Activated T-helper 1 cell treated with Interleukin-2 at 50 U/mL for 16 hours (primary cell): ENCODE measurements at regions not wholly inside any gene's neighbourhood (a gene's known extent, or its start where the extent isn't known, plus 50 kb on each side); places are given as distances from the start of the nearest gene placed in this dataset.

Experiments used
- DNase-seq: peaks from one replicate; pipeline ENCODE4 v3.0.0-alpha.2; 2020; ENCODE audit warnings: low read depth

DNA sequence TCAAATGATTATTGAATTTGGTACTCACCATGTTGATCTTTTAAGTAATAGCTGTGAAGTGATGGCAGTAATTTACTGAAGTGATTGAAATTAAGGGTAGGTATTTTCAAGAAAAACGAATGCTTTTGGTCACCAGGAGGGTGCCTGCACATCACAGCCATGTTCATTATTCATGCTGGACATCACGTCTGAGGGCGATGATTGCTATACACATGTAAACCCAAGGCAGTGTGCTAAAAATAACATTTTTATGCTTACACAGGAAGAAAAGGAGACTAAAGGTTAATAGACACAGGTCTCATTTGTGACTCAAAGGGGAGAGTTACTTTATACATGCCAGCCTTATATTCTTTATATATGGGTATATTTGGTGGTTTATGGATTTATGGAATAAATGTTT, 1146.0 kb downstream of the NLGN4X start:
- no peak for DNase-seq

DNA sequence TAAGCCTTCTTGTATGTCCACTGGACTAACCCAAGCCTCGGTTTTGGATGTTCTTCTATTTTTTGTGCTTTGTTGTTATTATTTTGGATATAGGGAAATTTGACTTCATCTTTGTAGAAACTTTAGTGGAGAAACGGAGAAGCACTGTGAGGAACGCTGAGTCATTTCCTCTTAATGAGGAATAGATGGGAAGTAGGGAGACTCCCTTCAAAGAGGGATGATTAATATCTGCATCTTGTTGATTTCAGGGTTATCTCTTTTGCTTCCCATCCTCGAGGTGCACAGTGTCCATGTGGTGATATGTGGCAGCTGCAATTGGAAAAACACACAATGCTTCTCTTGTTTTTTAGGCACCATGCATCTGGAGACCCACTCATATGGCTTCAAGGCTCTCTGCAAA, 1147.9 kb downstream of the NLGN4X start:
- DNase-seq: no peak

DNA sequence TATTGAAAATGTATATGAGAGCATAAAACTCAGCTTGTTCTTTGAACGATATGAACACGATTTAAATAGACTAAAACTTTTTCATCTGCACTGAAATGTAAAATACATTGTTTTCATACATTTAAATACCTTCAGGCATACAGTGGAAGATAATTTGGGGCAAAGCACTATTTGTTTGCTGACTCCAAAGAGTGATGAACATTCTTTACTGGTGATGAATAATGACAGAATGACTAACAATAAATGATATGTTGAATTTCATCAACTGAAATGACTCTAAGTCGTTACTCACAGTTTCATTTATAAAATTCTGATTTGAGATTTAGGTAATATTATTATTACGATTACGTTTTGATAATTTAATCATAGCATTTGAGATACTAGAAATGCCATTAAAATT, 1160.1 kb downstream of the NLGN4X start:
- no peak for DNase-seq

DNA sequence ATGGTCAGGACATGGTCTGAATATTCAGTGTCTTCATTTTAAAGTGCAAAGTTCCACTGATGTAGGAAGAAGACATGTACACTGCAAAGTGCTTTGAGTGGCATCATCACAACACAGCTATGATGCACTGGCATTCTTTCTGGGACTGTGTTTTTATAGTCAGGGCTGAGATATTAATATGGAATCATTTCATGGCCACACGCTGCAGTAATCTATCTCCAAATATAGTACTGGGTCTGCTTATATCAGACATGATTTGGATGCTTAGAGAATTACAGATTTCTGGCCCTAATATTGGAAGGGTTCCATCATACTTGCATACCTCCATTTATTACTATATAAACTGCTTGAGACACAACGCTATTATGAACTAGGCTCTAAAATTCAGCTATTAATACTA, 1170.9 kb downstream of the NLGN4X start:
- DNase-seq: no peak

DNA sequence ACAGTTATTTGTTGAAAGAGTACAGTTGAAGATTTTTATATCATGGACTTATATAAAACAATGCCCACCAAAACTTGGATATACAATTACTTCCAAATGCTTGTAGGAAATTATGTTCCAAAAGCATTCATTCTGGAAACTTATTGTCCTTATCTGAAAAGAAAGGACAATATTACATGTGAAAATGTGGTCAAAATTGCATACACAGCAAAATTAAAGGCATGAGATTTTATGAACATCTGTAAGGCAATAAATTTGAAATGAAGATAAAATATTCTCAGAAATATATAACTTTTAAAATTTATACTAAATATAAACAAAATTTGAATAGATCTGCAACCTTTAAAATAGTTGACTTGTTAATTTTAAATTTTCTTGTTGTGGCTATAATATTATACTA, 1173.8 kb downstream of the NLGN4X start:
- DNase-seq: no peak

DNA sequence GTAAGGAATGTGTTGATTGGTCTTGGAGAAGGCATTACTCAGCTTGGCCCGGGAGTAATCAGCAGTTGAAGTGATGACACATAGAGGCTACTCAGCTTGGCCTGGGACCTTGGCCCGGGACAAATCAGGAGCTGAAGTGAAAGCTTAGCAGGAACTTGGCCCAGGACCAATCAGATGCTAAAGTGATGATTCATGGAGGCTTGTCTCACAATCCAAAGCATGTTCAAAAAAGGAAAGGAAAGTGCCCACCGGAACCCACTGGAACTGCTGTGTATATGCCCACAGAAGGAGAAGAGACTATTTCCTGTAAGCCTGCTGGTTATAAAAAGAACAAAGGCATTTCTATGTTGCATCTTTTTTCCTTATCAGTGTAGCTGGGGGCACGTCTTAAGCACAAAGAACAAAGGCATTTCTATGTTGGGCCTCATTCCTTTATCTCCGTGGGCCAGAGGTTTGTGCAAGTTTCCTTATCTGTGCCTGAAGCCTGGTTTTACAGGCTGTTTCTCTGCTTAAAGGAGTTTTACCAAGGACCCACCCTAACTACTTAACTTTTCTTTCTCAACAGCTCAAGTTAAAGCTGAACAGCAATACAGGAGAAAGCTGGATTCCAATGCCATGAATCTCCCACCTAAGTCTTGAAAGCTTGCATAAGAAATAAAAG, 1176.7 kb downstream of the NLGN4X start:
- no peak for DNase-seq

DNA sequence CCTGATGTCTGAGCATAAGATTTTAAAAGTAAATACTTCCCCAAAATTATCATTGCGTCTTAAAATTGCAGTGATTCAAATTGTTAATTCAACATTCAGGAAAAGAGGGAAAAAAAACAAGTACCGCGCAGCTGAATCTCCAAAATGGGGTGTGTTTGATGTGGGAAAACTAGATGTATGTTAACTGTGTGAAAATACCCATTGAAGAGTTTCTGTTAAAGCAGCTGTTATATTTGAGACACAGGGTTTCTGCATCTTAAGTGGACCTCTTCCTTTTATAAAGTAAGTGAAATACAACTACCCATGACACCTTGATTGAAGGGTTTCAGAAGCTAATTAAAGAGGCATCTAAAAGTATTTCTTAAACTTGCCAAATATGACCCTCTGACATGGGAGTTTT, 1186.1 kb downstream of the NLGN4X start:
- DNase-seq: no peak

DNA sequence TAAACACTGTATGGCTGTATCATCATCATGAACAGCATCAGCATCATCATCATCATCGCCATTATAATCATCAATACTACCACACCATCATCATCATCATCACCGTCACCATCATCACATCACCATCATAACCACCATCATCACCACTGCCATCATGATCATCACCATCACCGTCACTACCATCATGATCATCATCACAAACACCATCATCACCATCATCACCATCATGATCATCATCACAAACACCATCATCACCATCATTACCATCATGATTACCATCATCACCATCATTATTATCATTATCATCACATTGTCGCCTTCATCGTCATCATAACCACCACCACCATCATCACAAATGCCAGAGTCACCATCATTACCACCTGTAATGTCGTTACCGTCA, 1196.9 kb downstream of the NLGN4X start:
- DNase-seq: no peak

DNA sequence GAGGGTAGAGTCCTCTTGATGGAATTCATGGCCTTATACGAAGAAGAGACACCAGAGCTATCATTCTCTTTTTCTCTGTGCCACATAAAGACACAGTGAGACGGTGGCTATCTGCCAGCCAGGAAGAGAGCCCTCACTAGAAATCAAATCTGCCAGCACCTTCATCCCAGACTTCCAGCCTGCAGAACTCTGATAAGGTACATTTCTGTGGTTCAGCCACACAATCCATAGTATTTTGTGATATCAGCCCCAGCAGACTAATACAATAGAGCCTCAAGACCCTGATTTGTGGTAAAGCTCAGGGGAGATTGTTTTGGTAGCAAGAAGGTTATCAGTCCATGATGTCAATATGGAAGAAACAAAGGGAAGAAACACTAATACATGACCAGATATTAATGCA, 1213.2 kb downstream of the NLGN4X start:
- DNase-seq: no peak

DNA sequence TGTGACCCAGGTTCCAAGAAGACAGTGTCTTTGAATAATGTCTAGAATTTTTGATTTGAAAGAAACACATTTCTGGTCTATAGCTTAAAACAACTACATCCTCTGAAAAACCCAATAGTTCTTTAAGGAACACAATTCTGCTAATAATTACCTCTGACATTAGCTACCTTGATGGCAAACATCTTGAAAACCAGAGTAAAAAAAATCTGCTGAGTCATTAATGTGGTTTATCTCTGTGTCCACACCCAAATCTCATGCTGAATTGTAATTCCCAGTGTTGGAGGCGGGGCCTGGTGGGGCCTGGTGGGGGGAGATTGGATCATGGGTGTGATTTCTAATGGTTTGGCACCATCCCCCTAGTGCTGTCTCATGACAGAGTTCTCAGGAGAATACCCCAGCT, 1233.8 kb downstream of the NLGN4X start:
- no peak for DNase-seq

DNA sequence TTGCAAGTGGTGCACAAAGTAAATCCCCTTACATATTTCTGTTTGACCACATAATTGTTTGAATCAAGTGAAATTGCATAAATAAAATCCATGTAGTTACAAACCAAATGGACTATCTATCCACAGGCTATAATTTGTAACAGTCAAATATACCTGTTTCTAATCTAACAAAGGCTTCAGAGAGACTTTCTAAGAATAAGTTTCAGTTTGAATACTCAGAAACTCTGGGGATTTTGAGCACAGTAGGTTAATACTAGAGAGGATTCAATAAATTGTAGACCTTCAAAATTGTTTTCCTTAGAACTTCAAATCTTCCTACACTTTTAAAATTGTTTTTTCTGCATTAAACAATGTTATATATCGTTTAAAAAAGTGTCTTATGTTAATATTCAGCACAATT, 1250.1 kb downstream of the NLGN4X start:
- DNase-seq: no peak

DNA sequence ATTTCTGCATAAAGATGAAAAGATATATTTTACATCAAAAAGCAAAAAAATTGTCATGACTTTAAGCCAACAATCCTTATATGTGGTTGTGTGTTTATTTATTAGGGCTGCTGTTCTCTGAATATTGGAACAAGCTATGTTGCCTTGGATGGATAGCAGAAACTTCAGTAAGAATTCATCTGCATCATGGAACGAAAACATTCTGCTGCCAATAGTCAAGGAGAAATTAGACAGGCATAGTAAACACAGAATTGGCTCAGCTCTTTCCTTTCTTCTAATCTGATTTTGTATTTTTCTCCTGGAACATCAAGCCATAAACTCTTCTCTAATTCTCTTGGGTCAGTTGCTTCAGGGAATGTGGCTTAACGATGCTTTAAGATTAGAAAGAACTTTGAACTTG, 1257.0 kb downstream of the NLGN4X start:
- no peak for DNase-seq

DNA sequence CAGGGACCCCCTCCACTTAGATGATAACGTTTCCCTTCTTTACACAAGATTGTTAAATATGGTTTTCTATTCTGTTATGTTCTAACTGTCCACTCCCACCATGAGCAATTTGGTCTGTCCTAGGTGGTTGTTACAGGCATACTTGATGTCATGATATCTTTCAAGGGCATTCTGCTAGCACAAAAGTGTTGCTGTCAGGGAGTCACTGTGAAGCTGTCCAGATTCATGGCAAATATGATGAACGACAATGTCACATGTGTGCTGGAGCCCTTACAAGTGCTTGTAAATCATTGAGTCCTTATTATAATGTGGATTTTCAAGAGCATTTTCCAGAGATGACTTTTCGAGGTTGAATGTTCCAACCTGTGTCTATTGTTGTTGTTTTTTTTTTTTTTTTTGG, 1250.7 kb upstream of the PRKX start:
- no peak for DNase-seq

DNA sequence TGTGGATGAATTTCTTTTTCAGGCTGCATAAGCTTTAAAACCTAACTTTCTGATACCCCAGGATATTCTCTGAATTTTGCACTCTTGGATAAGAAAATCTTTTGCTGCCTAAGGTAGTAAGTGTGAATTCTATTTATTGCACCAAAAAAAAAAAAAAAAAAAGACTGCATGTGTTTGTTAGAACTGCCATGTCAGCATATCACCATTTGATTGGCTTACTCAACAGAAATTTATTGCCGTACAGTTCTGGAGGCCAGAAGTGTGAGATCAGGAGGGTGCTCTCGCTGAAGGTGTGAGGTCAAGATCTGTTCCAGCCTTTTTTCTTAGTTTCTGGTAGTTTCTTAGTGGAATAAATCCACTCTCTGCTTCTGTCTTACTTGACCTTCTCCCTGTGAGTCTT, 1250.0 kb upstream of the PRKX start:
- no peak for DNase-seq

DNA sequence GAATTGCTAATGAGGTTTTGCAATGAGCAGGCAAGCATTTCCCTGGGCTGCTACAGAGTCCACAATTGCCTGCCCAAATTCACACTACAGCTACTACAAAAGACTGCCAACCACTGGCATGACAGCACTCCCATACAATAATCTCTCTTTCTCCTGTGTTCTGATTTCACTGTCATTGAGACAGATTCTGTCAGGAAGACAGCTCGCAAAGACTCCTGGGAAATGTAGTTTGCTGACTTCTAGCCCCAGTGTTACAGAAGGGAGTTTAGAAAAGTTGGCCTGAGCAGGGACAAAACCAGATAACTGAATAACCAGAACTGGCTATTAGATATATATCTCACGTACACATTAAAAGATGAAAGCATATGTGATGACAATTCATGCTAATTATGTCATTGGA, 1231.3 kb upstream of the PRKX start:
- DNase-seq: no peak

DNA sequence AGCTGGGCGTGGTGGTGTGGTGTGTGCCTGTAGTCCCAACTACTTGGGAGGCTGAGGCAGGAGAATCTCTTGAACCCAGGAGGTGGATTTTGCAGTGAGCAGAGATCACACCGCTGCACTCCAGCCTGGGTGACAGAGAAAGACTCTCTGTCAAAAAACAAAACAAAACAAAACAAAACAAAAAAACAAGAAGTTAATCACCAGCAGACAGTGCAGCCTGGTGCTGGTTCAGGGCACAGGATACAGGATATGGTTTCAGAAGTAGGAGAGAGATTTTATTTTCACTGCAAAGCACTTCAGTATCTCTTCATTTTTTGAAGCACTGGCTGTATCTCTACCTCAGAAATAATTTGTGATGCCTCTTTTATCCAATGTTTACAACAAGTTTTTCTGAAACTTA, 1222.9 kb upstream of the PRKX start:
- DNase-seq: no peak

DNA sequence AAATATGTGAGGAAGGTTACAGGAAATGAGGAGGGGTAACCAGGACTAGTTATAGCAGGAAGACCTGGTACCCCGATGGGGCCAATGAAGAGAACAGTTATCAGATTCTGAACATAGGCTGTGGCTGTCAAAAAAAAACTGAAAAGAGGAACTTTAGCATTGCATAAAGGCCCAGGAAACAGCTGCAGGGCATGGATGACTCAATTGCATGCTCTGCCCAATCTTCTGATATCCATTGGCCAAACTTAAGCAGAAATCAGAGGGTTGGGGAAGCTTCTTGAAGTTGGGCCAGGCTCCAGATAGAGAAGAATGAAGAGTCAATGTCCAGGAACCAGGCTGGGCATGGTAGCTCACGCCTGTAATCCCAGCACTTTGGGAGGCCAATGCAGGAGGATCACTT, 1222.4 kb upstream of the PRKX start:
- DNase-seq: no peak

DNA sequence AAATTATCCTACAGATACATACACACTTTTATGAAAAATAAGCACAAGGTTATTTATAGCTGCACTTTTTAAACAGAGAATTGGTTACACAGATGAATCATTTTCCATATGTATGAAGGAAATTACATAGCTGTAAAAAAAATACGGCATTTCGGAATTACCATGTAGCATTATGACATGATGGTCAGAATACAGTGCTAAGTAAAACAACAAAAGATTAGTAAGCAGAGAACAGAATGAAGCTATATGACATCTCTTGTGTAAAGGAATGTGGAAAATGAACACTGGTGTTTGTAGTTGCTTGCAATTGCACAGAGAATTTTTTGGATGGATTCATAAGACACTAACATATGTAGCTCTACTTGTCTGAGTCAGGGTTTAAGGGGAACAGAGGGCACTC, 1222.0 kb upstream of the PRKX start:
- no peak for DNase-seq

DNA sequence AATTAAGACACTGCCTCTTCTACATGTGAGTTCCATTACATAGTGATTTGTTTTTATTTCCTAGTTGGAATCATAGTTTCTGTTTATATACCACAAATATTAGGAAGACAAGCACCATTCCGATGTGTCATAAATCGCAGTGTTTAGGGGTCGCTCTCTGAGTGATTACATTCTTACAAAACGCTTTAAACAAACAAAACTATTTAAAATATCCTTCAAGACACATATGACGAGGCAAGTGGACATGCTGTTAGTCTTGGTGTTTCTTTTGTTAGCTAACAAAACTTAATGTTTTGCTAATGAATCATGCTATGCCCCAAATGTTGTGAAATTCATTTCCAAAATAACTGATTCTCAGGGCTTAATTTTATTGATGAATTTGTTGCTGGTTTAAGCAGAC, 1219.3 kb upstream of the PRKX start:
- DNase-seq: no peak

DNA sequence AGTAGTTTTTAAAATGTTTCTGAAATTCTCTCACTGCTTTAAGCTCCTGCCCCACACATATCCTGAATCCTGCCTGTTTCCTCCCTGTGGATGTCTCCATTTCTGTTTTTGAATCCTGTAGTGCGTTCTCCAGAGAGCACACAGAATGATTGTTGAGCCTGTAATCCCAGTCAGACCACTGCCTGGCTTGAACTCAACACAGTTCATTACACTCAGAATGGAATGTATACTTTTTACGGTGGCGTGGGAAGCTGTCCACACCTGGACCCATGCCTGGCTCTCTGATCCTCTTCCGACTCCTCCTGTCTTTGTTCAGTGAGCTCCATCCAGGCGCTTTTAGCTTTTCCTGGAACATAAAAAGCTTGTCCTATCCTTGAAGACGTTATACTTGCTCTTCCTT, 1217.0 kb upstream of the PRKX start:
- DNase-seq: no peak

DNA sequence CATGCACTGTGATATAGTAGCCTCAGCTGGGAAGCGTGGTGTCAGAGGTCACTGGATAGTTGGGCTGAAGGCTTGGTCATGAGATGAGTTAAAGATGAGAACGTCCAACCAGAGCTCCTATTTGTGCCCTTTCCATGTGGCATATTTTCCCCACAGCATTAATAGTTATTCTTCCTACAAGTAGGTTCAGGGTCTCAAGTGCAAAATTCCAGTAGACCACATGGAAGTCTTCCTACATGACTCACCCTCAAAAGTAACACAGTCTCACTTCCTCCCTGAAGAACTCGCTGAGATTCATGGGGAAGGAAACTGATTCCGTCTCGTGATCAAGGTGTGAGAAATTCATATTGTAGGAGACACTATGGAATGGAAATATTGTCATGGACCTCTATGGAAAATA, 1212.5 kb upstream of the PRKX start:
- no peak for DNase-seq

DNA sequence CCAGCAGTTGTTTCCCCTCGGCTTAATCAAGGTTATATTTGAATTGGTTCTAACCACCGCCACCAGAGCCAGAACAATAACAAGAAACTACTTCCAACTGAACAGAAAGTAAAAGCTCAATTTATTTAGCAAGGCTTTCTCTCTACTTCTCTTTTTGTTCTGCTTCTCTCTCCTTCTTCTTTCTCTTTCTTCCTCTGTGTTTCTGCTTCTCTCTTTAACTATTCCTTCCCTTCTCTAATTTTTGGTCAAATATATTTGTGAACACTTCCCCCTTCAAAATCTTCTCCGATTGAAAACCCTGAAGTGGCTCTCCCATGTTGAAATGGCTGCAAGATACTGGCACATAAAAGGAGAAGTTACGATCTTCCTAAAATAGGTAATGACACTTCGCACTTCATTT, 1195.9 kb upstream of the PRKX start:
- DNase-seq: no peak

DNA sequence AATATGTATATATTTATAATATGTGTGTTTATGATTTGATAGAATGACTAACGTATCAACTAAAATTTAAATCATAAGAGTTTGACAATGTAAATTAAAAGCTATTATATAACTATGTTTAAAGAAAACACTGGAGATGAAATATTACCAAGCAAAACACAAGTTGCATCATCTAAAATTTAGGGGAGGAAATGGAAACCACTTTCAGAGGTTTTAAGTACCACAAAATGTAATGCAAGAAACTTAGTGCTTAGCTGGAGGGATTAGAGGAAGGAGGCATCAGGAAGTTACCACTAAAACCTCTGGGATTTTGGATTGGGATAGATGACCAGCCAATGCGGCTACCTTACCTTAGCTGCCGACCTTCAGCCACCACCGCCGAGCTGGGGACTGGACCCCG, 1192.1 kb upstream of the PRKX start:
- DNase-seq: no peak

DNA sequence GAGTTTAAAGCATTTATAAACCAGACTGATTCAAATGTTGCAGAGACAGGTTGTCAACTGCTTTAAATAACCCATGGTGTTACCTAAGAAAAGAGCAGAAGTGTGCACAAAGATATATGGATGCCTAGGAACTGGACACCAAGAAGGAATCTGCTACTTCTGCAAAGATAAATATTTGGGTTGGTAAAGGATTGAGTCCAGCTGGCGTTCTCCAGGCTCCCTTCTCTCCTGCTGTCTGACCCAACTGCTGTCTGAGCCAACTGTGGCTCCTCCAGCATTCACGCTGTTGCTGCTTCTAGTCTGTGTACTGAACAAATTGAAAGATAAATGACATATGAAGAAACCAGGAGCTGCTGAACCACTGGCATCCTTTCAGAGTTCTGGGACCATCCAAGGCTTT, 1167.8 kb upstream of the PRKX start:
- DNase-seq: no peak

DNA sequence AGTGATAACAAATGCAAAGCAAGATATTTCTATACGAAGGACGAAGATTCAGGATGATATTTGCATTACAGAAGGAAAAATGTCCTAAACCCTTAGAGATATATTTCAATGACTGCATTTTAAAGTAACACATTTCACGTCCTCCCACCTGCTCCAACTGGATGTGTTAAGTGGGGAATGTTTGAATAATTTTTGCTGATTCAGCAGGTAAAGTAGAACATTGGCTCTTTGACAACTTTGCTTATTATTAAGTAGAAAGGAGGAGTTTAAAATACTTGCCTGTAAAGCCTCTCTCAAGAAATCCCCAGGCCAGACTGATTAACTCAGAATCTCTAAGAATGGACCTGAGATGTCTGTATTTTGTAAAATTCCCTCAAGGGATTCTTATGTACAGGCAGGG, 1165.2 kb upstream of the PRKX start:
- no peak for DNase-seq
